ENCODE measurements at regions not wholly inside any gene's neighbourhood (a gene's known extent, or its start where the extent isn't known, plus 50 kb on each side); places are given as distances from the start of the nearest gene placed in this dataset.

GRCh38 chr10:123952099-123952498 is 60.5 kb upstream of the CPXM2 start:
- Histone ChIP-seq H3K36me3 (no peaks in the 10 kb centered on the region), H3K4me3 (no peak overlapping the region), H3K27me3 (no peaks in the 10 kb centered on the region), H3K4me1 (no peaks in the 10 kb centered on the region), H3K27ac (no peak overlapping the region), H3K9me3 (no peaks in the 10 kb centered on the region)
- WGBS (ENCODE audit: insufficient coverage, low coverage, low lambda C conversion rate, missing lambda C conversion rate) = 74% methylated on average over 6 of the region's 6 CpGs
- DNase-seq (no peak), ATAC-seq (no peak)
- TF ChIP-seq CTCF (IDR thresholded peaks at IDR 0.05) (no peak), POLR2A (IDR thresholded peaks at IDR 0.05) (no peak)
- intact Hi-C loops (cut with DNase I) = no loop called here

GRCh38 chr10:123948030-123948823 is 56.6 kb upstream of the CPXM2 start:
- Histone ChIP-seq H3K9me3 (no peaks in the 10 kb centered on the region), H3K4me1 (no peaks in the 10 kb centered on the region), H3K36me3 (no peaks in the 10 kb centered on the region), H3K27me3 (no peaks in the 10 kb centered on the region), H3K4me3 (no peak overlapping the region), H3K27ac (no peak overlapping the region)
- intact Hi-C loops (cut with DNase I) = no loop called here
- 52% methylated on average over 6 of the region's 9 CpGs for WGBS (ENCODE audit: insufficient coverage, low coverage, low lambda C conversion rate, missing lambda C conversion rate)
- ATAC-seq (no peak), DNase-seq (peak in 1 of 3 donors; percentile 28)
- no peak for TF ChIP-seq CTCF (IDR thresholded peaks at IDR 0.05)
- TF ChIP-seq POLR2A (IDR thresholded peaks at IDR 0.05) = no peak

GRCh38 chr10:123945325-123945920 is 53.8 kb upstream of the CPXM2 start:
- TF ChIP-seq POLR2A (IDR thresholded peaks at IDR 0.05) = no peak
- TF ChIP-seq CTCF (IDR thresholded peaks at IDR 0.05) = no peak
- Histone ChIP-seq H3K27ac (no peak overlapping the region), H3K4me1 (no peaks in the 10 kb centered on the region), H3K36me3 (no peaks in the 10 kb centered on the region), H3K4me3 (no peak overlapping the region), H3K9me3 (no peaks in the 10 kb centered on the region), H3K27me3 (no peaks in the 10 kb centered on the region)
- DNase-seq (no peak), ATAC-seq (no peak)
- WGBS (ENCODE audit: insufficient coverage, low coverage, low lambda C conversion rate, missing lambda C conversion rate) = 53% methylated on average over 8 of the region's 8 CpGs
- intact Hi-C loops (cut with DNase I) = no loop called here

- no peak overlapping the region for H3K4me3 ChIP-seq
- H3K4me1 ChIP-seq = no peaks in the 10 kb centered on the region
- no peaks in the 10 kb centered on the region for H3K9me3 ChIP-seq
- no peak overlapping the region for H3K27ac ChIP-seq
- H3K36me3 ChIP-seq = no peaks in the 10 kb centered on the region
- intact Hi-C loops (cut with DNase I) = no loop called here
- ATAC-seq (no peak), DNase-seq (no peak)
- H3K27me3 ChIP-seq = no peaks in the 10 kb centered on the region
- TF ChIP-seq POLR2A (IDR thresholded peaks at IDR 0.05) (no peak), CTCF (IDR thresholded peaks at IDR 0.05) (no peak)
- 67% methylated on average over 2 of the region's 6 CpGs for WGBS (ENCODE audit: insufficient coverage, low coverage, low lambda C conversion rate, missing lambda C conversion rate)
These were observed 53.1 kb upstream of the CPXM2 start for GRCh38 chr10:123944661-123945060.

All from right lobe of liver (tissue), 6 donors.